Left lung (tissue), 4 donors: ENCODE measurements at regions not wholly inside any gene's neighbourhood (a gene's known extent, or its start where the extent isn't known, plus 50 kb on each side); places are given as distances from the start of the nearest gene placed in this dataset.

ENCODE experiments used
- ATAC-seq: fragments of 200-7000 bp; cut with Tn5 transposase; one replicate; pipeline ENCODE4 v1.9.1; 2020; ENCODE audit warnings: moderate library complexity
- DNase-seq, 4 donors: peaks; one replicate each; pipeline ENCODE4 v3.0.0-alpha.2; 2013 to 2020
- H3K27ac ChIP-seq, 2 donors: fragments of 200-600 bp; sonication (generic) in 1 of 2; one replicate each; pipeline versions ENCODE4 v1.5.0 to v1.8.0; 2020 to 2021
- H3K27me3 ChIP-seq, 2 donors: fragments of 200-600 bp; sonication (generic) in 1 of 2; one replicate each; pipeline versions ENCODE4 v1.5.0 to v1.8.0; 2020 to 2021
- H3K36me3 ChIP-seq, 2 donors: fragments of 200-600 bp; sonication (generic) in 1 of 2; one replicate each; pipeline versions ENCODE4 v1.5.0 to v1.8.0; 2020 to 2021
- H3K4me1 ChIP-seq, 2 donors: fragments of 200-600 bp; one replicate each; pipeline ENCODE4 v1.8.0; 2021
- H3K4me3 ChIP-seq, 2 donors: fragments of 200-600 bp; sonication (generic) in 1 of 2; one replicate each; pipeline versions ENCODE4 v1.5.0 to v1.8.0; 2020 to 2021; ENCODE audit warnings: mild to moderate bottlenecking in 1 of 2
- H3K9me3 ChIP-seq, 2 donors: fragments of 200-600 bp; sonication (generic) in 1 of 2; one replicate each; pipeline versions ENCODE4 v1.5.0 to v1.8.0; 2020 to 2021
- intact Hi-C, 2 donors: fragments of 100-400 bp; cut with DNase I; formaldehyde crosslinking; loops; one replicate each; pipeline versions ENCODE4 v1.11.2 to v1.14.2; 2022
- TF ChIP-seq, protein P1 (sequence below), 2 donors: fragments of 200-600 bp; sonication (generic) in 1 of 2; IDR thresholded peaks; one replicate each; pipeline versions ENCODE4 v1.5.0 to v1.8.0; 2021; ENCODE audit warnings: antibody characterized with exemption in 2 of 2
- donor health status: DM: no; HTN: yes; CAD: no.
- donor health status: DM: no; HTN: no; CAD: no.

DNA sequence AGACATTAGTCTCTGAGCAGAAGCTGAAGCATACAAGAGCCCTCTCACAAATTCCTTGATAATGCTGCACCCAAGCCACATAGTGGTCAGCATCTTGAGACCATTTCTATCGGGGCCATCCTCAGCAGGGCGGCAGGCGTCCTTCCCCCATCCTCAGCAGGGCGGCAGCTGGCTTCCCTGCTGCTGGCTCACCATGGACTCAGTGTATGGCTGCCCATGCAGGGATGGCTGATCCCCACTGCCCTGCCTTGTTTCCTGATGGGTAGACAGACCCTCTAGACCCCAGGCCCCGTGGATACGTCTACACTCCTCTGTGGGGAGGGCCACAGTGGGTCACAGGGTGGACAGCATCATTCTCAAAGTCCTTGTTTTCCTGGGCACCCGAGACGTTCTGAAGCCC is 406.8 kb downstream of the TCERG1L start:
- Histone ChIP-seq H3K36me3 (no peaks in the 10 kb centered on the region), H3K4me3 (no peak overlapping the region), H3K27ac (no peak overlapping the region), H3K27me3 (peaks cover 0 to 7% of the 10 kb centered on the region in 2 donors), H3K9me3 (no peaks in the 10 kb centered on the region), H3K4me1 (no peaks in the 10 kb centered on the region)
- no peak for ATAC-seq
- TF ChIP-seq, protein P1, sequence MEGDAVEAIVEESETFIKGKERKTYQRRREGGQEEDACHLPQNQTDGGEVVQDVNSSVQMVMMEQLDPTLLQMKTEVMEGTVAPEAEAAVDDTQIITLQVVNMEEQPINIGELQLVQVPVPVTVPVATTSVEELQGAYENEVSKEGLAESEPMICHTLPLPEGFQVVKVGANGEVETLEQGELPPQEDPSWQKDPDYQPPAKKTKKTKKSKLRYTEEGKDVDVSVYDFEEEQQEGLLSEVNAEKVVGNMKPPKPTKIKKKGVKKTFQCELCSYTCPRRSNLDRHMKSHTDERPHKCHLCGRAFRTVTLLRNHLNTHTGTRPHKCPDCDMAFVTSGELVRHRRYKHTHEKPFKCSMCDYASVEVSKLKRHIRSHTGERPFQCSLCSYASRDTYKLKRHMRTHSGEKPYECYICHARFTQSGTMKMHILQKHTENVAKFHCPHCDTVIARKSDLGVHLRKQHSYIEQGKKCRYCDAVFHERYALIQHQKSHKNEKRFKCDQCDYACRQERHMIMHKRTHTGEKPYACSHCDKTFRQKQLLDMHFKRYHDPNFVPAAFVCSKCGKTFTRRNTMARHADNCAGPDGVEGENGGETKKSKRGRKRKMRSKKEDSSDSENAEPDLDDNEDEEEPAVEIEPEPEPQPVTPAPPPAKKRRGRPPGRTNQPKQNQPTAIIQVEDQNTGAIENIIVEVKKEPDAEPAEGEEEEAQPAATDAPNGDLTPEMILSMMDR (IDR thresholded peaks at IDR 0.05): no peak
- intact Hi-C loops: no loop called here
- no peak for DNase-seq

DNA sequence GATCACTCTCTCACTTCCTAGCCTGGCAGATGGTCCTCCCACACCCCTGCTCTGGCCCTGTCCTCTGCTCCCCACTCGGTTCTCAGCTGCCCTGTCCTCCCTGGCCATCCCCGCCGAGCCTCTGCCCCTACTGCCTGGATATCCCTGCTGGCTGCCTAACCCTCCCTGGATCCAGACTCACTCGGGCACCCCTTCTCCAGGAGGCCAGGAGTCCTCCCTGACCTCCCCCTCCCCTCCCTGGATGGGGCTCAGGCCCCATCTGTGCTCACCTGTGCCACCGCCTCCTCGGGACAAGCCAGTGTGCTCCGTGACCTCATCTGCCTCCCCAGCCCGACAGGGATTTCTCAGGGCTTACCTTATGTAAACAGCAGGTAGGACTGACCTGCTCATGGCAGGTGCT is 406.1 kb downstream of the TCERG1L start:
- intact Hi-C loops: no loop called here
- TF ChIP-seq, protein P1 (IDR thresholded peaks at IDR 0.05): no peak
- H3K27me3 ChIP-seq: peaks cover 0 to 7% of the 10 kb centered on the region in 2 donors
- H3K4me3 ChIP-seq: no peak overlapping the region
- no peaks in the 10 kb centered on the region for H3K4me1 ChIP-seq
- no peaks in the 10 kb centered on the region for H3K36me3 ChIP-seq
- H3K9me3 ChIP-seq: peaks cover 0 to 1% of the 10 kb centered on the region in 2 donors
- no peak overlapping the region for H3K27ac ChIP-seq
- DNase-seq (no peak), ATAC-seq (no peak)

DNA sequence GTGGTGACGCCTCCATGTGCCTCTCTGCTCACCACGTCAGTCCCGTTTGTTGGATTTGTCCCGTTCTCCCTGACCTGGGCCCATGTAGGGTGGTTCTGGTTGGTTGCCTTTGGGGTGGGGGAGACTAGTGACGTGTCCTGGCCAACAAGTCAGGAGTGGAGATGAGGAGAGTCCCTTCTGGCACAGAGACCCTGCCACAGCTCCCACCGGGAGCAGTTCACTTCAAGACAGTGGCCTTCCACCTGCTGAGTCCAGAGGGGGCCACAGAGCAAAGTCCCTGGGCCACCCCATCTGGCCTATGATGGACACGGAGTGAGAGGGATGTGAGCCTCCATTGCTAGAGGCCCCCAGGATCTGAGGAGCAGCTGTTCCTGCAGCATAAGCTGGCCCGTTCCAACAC is 405.6 kb downstream of the TCERG1L start:
- Histone ChIP-seq H3K27ac (no peak overlapping the region), H3K4me3 (no peak overlapping the region), H3K36me3 (no peaks in the 10 kb centered on the region), H3K4me1 (no peaks in the 10 kb centered on the region), H3K9me3 (peaks cover 0 to 2% of the 10 kb centered on the region in 2 donors), H3K27me3 (peaks cover 0 to 7% of the 10 kb centered on the region in 2 donors)
- TF ChIP-seq, protein P1 (IDR thresholded peaks at IDR 0.05): no peak
- ATAC-seq (no peak), DNase-seq (no peak)
- intact Hi-C loops: no loop called here

DNA sequence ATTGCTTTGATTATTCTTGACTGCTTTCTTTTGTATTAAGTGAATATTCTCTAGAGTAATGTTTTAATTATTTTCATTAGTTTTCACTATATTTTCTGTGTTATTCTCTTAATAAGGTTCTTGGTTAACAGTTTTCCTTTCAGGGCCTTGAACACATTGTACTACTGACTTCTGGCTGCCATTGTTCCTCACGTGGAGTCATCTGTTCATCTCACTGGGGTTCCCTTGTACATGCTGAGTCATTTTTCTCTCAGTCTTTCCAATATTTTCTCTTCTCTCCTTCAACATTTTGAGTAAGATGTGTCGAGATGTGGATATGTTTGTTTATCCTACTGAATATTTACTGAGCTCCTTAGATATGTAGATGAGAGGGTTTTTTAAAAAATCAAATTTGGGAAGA is 400.7 kb downstream of the TCERG1L start:
- no peaks in the 10 kb centered on the region for H3K36me3 ChIP-seq
- H3K9me3 ChIP-seq: peaks cover 0 to 18% of the 10 kb centered on the region in 2 donors
- peaks cover 0 to 4% of the 10 kb centered on the region in 2 donors for H3K27me3 ChIP-seq
- no peak for ATAC-seq
- no peak overlapping the region for H3K27ac ChIP-seq
- no peaks in the 10 kb centered on the region for H3K4me1 ChIP-seq
- no peak for DNase-seq
- H3K4me3 ChIP-seq: no peak overlapping the region
- TF ChIP-seq, protein P1 (IDR thresholded peaks at IDR 0.05): no peak
- intact Hi-C loops: no loop called here

DNA sequence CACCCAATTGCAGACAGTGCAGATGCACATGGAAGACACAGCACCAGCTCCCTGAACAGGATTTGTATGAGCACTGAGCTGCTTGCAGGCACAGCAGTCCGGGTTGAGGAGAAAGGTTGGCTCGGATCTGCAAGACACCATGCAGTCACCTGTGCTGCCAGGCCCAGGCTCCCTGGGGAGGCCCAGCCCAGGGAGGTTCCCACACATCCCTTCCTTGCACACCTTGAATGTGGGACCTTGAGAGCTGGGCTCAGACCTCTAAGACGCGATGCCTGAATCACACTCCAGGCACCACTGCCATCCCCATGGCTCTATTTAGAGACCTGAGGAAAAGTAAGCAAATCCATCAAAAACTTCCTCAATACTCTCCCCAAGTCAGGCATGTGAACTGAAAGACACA is 397.7 kb downstream of the TCERG1L start:
- intact Hi-C loops: no loop called here

More for the DNA sequence above, 397.7 kb downstream of the TCERG1L start:
- H3K9me3 ChIP-seq: peaks cover 0 to 18% of the 10 kb centered on the region in 2 donors
- no peak for DNase-seq
- no peaks in the 10 kb centered on the region for H3K27me3 ChIP-seq
- H3K27ac ChIP-seq: no peak overlapping the region
- H3K36me3 ChIP-seq: no peaks in the 10 kb centered on the region
- H3K4me3 ChIP-seq: no peak overlapping the region
- TF ChIP-seq, protein P1 (IDR thresholded peaks at IDR 0.05): no peak
- ATAC-seq: no peak
- H3K4me1 ChIP-seq: no peaks in the 10 kb centered on the region
